ENCODE measurements at regions not wholly inside any gene's neighbourhood (a gene's known extent, or its start where the extent isn't known, plus 50 kb on each side); places are given as distances from the start of the nearest gene placed in this dataset.

DNA sequence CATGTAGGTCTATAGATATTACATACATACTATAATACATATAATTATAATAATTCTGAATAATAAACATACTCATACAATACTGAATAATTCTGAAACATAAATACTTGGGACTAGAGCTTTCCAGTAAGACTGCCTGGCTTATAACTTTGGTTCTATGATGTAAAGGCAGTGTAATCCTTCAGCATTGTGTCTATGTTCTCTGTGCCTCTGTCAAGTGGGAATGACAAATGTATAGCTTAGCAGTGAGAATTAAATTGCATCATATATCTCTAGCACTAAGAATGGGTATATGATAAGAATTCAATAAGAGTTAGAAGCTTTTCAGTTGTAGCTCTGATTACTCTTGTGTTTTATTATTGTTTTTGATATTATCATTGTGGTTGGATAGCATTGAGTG, 1469.3 kb downstream of the CDH8 start:
- TF ChIP-seq CTCF (IDR thresholded peaks at IDR 0.05; ENCODE audit: insufficient read depth, low read length, poor library complexity, severe bottlenecking) = no peak
- TF ChIP-seq EZH2phosphoT487 (conservative IDR thresholded peaks at IDR 0.05; ENCODE audit: low read length) = no peak

Data from SU-DHL-6 (cell line).